ENCODE measurements at regions not wholly inside any gene's neighbourhood (a gene's known extent, or its start where the extent isn't known, plus 50 kb on each side); places are given as distances from the start of the nearest gene placed in this dataset.

GRCh38 chr6:167435209-167435728, 110.4 kb downstream of the TTLL2 start:
- FAIRE-seq: no peak
- no peak for DNase-seq (ENCODE audit: insufficient read length, low spot score)
- no peak for TF ChIP-seq POLR2A (IDR thresholded peaks at IDR 0.05; ENCODE audit: low read depth, low read length)
- TF ChIP-seq TAF1 (IDR thresholded peaks at IDR 0.05; ENCODE audit: low read depth, low read length): no peak
- no peak for TF ChIP-seq SPI1 (IDR thresholded peaks at IDR 0.05; ENCODE audit: low read depth, low read length)
- TF ChIP-seq POLR2AphosphoS5 (IDR thresholded peaks at IDR 0.05; ENCODE audit: low read depth, low read length): no peak

DNA sequence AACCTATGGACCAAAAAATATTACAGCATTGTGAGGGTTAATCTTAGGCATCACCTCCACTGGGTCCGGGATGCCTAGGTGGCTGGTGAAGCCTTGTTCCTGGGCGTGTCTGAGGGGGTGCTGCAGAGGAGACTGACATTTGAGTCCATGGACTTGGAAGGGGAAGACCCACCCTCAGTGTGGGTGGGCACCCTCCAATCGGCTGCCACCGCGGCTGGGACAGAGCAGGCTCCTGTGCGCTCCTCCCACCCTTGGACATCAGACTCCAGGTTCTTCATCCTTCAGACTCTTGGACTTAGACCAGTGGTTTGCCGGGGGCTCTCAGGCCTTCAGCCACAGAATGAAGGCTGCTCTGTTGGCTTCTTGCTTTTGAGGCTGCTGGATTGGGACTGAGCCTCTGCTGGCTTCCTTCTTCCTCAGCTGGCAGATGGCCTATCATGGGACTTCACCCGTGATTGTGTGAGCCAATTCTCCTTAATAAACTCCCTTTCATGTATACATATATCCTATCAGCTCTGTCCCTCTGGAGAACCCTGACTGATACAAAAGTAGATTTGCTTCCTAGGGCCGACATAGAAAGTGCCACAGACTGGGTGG, 113.1 kb downstream of the TTLL2 start:
- TF ChIP-seq POLR2AphosphoS5 (IDR thresholded peaks at IDR 0.05; ENCODE audit: low read depth, low read length): no peak
- DNase-seq (ENCODE audit: insufficient read length, low spot score) (no peak), FAIRE-seq (no peak)

DNA sequence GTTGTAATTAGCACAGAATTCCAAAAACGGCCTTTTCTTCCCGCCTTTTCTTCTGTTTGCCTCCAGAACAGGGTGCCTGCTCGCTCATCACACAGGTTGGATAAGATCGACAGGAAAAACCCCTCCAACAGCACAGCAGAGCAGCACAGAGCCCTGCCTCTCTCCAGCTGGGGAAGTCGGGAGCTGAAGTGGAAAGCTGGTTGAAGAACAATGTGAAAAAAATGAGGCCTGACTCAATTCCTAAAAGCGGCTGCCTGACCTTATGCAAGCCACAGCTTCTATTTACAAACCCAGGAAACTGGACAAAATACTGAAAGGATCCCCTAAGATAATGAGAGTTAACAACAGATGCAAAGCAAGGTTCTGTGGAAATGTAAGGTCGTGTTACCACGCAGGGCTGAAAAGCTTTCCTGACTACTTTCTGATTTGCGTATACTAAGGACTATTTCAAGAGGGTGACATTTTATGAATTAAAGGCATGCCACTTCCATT, 116.9 kb downstream of the TTLL2 start:
- DNase-seq (ENCODE audit: insufficient read length, low spot score) (no peak), FAIRE-seq (no peak)
- TF ChIP-seq POLR2AphosphoS5 (IDR thresholded peaks at IDR 0.05; ENCODE audit: low read depth, low read length) (no peak), POLR2A (IDR thresholded peaks at IDR 0.05; ENCODE audit: low read depth, low read length) (no peak), SPI1 (IDR thresholded peaks at IDR 0.05; ENCODE audit: low read depth, low read length) (no peak), PAX5 (IDR thresholded peaks at IDR 0.05; ENCODE audit: insufficient read depth, low read length, severe bottlenecking) (no peak), POU2F2 (IDR thresholded peaks at IDR 0.05; ENCODE audit: low read depth, low read length) (no peak), TAF1 (IDR thresholded peaks at IDR 0.05; ENCODE audit: low read depth, low read length) (no peak)

- FAIRE-seq: no peak
- no peak for DNase-seq (ENCODE audit: insufficient read length, low spot score)
- TF ChIP-seq POLR2A (IDR thresholded peaks at IDR 0.05; ENCODE audit: low read depth, low read length): no peak
- no peak for TF ChIP-seq SPI1 (IDR thresholded peaks at IDR 0.05; ENCODE audit: low read depth, low read length)
- no peak for TF ChIP-seq POLR2AphosphoS5 (IDR thresholded peaks at IDR 0.05; ENCODE audit: low read depth, low read length)
- TF ChIP-seq PAX5 (IDR thresholded peaks at IDR 0.05; ENCODE audit: insufficient read depth, low read length, severe bottlenecking): no peak
- no peak for TF ChIP-seq POU2F2 (IDR thresholded peaks at IDR 0.05; ENCODE audit: low read depth, low read length)
- no peak for TF ChIP-seq TAF1 (IDR thresholded peaks at IDR 0.05; ENCODE audit: low read depth, low read length)
Observed at GRCh38 chr6:167442245-167442644, 117.4 kb downstream of the TTLL2 start.

GRCh38 chr6:167442796-167443680, 118.2 kb downstream of the TTLL2 start:
- TF ChIP-seq PAX5 (IDR thresholded peaks at IDR 0.05; ENCODE audit: insufficient read depth, low read length, severe bottlenecking): no peak
- no peak for TF ChIP-seq POLR2A (IDR thresholded peaks at IDR 0.05; ENCODE audit: low read depth, low read length)
- no peak for TF ChIP-seq SPI1 (IDR thresholded peaks at IDR 0.05; ENCODE audit: low read depth, low read length)
- TF ChIP-seq TAF1 (IDR thresholded peaks at IDR 0.05; ENCODE audit: low read depth, low read length): no peak
- TF ChIP-seq POLR2AphosphoS5 (IDR thresholded peaks at IDR 0.05; ENCODE audit: low read depth, low read length): no peak
- no peak for TF ChIP-seq POU2F2 (IDR thresholded peaks at IDR 0.05; ENCODE audit: low read depth, low read length)
- no peak for FAIRE-seq
- no peak for DNase-seq (ENCODE audit: insufficient read length, low spot score)

- no peak for TF ChIP-seq PAX5 (IDR thresholded peaks at IDR 0.05; ENCODE audit: insufficient read depth, low read length, severe bottlenecking)
- TF ChIP-seq SPI1 (IDR thresholded peaks at IDR 0.05; ENCODE audit: low read depth, low read length): no peak
- no peak for TF ChIP-seq TAF1 (IDR thresholded peaks at IDR 0.05; ENCODE audit: low read depth, low read length)
- TF ChIP-seq POU2F2 (IDR thresholded peaks at IDR 0.05; ENCODE audit: low read depth, low read length): no peak
- no peak for TF ChIP-seq POLR2AphosphoS5 (IDR thresholded peaks at IDR 0.05; ENCODE audit: low read depth, low read length)
- TF ChIP-seq POLR2A (IDR thresholded peaks at IDR 0.05; ENCODE audit: low read depth, low read length): no peak
- DNase-seq (ENCODE audit: insufficient read length, low spot score): no peak
- no peak for FAIRE-seq
Observed at GRCh38 chr6:167444602-167445346, 119.9 kb downstream of the TTLL2 start.

DNA sequence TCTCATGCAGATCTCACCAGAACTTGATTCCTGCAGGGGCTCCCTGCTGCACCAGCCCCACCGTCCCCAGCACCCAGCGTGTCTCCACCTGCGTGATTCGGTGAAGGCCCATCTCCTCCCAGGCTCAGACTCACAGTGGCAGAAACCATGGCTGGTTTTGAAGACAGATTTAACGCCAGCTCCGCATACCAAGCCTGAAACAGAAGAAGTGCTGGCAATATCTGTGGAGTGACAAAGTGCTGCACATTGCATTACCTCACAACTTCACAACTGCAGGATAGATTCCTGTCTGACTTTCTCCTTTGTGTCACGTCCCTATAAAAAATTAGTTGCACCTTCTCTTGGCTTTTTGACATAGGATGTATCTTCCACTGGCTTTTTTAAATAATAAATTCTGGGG, 120.7 kb downstream of the TTLL2 start:
- FAIRE-seq: no peak
- TF ChIP-seq PAX5 (IDR thresholded peaks at IDR 0.05; ENCODE audit: insufficient read depth, low read length, severe bottlenecking) (no peak), POU2F2 (IDR thresholded peaks at IDR 0.05; ENCODE audit: low read depth, low read length) (no peak), POLR2A (IDR thresholded peaks at IDR 0.05; ENCODE audit: low read depth, low read length) (no peak), TAF1 (IDR thresholded peaks at IDR 0.05; ENCODE audit: low read depth, low read length) (no peak), POLR2AphosphoS5 (IDR thresholded peaks at IDR 0.05; ENCODE audit: low read depth, low read length) (no peak), SPI1 (IDR thresholded peaks at IDR 0.05; ENCODE audit: low read depth, low read length) (no peak)
- DNase-seq (ENCODE audit: insufficient read length, low spot score): no peak

GRCh38 chr6:167446046-167446445, 121.2 kb downstream of the TTLL2 start:
- DNase-seq (ENCODE audit: insufficient read length, low spot score): no peak
- TF ChIP-seq SPI1 (IDR thresholded peaks at IDR 0.05; ENCODE audit: low read depth, low read length) (no peak), PAX5 (IDR thresholded peaks at IDR 0.05; ENCODE audit: insufficient read depth, low read length, severe bottlenecking) (no peak), POU2F2 (IDR thresholded peaks at IDR 0.05; ENCODE audit: low read depth, low read length) (no peak), TAF1 (IDR thresholded peaks at IDR 0.05; ENCODE audit: low read depth, low read length) (no peak), POLR2A (IDR thresholded peaks at IDR 0.05; ENCODE audit: low read depth, low read length) (no peak), POLR2AphosphoS5 (IDR thresholded peaks at IDR 0.05; ENCODE audit: low read depth, low read length) (no peak)

GRCh38 chr6:167446971-167447370, 122.1 kb downstream of the TTLL2 start:
- TF ChIP-seq TAF1 (IDR thresholded peaks at IDR 0.05; ENCODE audit: low read depth, low read length): no peak
- no peak for TF ChIP-seq SPI1 (IDR thresholded peaks at IDR 0.05; ENCODE audit: low read depth, low read length)
- TF ChIP-seq POU2F2 (IDR thresholded peaks at IDR 0.05; ENCODE audit: low read depth, low read length): no peak
- no peak for TF ChIP-seq POLR2A (IDR thresholded peaks at IDR 0.05; ENCODE audit: low read depth, low read length)
- no peak for TF ChIP-seq POLR2AphosphoS5 (IDR thresholded peaks at IDR 0.05; ENCODE audit: low read depth, low read length)
- no peak for TF ChIP-seq PAX5 (IDR thresholded peaks at IDR 0.05; ENCODE audit: insufficient read depth, low read length, severe bottlenecking)
- DNase-seq (ENCODE audit: insufficient read length, low spot score): no peak
- FAIRE-seq: no peak

More at GRCh38 chr6:167446046-167446445, 121.2 kb downstream of the TTLL2 start:
- no peak for FAIRE-seq
